NT2/D1 (cell line): ENCODE measurements at regions not wholly inside any gene's neighbourhood (a gene's known extent, or its start where the extent isn't known, plus 50 kb on each side); places are given as distances from the start of the nearest gene placed in this dataset.

Experiments used
- SUZ12 ChIP-seq: IDR thresholded peaks from 2 replicates; pipeline ENCODE4 v1.6.1; 2011; ENCODE audit not compliant: insufficient read length, insufficient read depth; ENCODE audit errors: extremely low read depth
- YY1 ChIP-seq: IDR thresholded peaks from 2 replicates; pipeline ENCODE4 v1.6.1; 2011; ENCODE audit not compliant: insufficient read length, insufficient read depth

GRCh38 chr10:128605180-128605579 is 479.0 kb upstream of the MKI67 start:
- TF ChIP-seq YY1 (no peak), SUZ12 (no peak)
